ENCODE measurements at regions not wholly inside any gene's neighbourhood (a gene's known extent, or its start where the extent isn't known, plus 50 kb on each side); places are given as distances from the start of the nearest gene placed in this dataset.

GRCh38 chr12:69117566-69118266 lies 121.7 kb upstream of the CPSF6 start:
- Mint-ChIP-seq H3K27ac (no peak overlapping the region), H3K36me3 (no peaks in the 10 kb centered on the region), H3K27me3 (no peaks in the 10 kb centered on the region), H3K4me3 (no peak overlapping the region), H3K4me1 (no peaks in the 10 kb centered on the region), H3K9me3 (no peaks in the 10 kb centered on the region)

DNA sequence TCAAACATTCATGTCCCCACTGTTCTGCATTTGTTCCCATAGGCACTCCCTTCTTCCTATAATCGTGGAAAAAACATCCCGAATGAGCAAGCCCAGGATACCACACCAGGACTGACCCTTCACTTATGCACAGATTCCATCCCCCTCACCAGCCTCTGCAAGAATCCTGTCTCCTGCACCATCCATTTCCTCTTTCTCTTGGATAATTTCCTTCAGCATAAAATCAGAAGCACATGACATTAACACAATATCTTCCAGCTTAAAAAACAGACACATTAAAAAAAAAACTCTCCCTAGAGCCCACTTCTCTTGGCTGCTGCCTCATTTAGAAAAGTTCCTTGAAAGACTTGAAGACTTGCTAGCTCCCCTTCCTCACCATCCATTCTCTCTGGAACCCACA lies 120.9 kb upstream of the CPSF6 start:
- Mint-ChIP-seq H3K27me3 (no peaks in the 10 kb centered on the region), H3K4me3 (no peak overlapping the region), H3K4me1 (no peaks in the 10 kb centered on the region), H3K9me3 (no peaks in the 10 kb centered on the region), H3K27ac (no peak overlapping the region), H3K36me3 (no peaks in the 10 kb centered on the region)

DNA sequence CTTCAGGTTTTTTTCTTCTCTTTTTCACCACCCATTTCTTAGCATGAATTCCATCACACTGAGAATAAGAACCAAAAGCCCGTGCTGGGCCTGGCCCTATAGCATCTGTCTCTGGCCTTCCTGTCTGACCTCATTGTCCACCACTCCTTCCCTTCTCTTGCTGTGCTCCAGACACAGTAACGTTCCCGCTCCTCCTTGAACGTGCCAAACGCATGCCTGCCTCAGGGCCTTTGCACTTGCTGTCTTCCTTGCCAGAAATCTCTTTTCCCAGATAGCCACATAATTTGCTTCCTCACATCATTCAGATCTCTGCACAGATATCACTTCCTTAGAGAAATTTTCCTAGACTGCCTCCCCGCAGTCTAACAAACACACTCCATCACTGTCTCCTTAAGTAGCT lies 119.6 kb upstream of the CPSF6 start:
- Mint-ChIP-seq H3K27ac (no peak overlapping the region), H3K4me3 (no peak overlapping the region), H3K27me3 (no peaks in the 10 kb centered on the region), H3K36me3 (no peaks in the 10 kb centered on the region), H3K9me3 (no peaks in the 10 kb centered on the region), H3K4me1 (no peaks in the 10 kb centered on the region)

DNA sequence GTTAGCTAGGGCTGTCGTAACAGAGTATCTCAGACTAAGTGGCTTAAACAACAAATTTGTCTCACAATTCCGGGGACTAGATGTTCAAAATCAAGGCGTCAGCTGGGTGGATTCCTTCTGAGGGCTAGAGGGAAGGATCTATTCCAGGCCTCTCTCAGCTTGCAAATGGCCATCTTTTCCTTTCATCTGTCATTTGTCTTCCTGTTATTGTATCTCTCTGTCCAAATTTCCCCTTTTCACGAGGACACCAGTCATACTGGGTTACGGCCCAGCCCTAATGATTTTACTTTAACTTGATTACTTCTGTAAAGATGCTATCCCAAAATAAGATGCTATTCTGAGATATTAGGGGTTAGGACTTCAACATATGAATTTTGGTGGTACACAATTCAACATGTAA lies 119.0 kb upstream of the CPSF6 start:
- Mint-ChIP-seq H3K36me3 (no peaks in the 10 kb centered on the region), H3K4me1 (no peaks in the 10 kb centered on the region), H3K27ac (no peak overlapping the region)

GRCh38 chr12:69123311-69123710 lies 116.1 kb upstream of the CPSF6 start:
- Mint-ChIP-seq H3K9me3 (no peaks in the 10 kb centered on the region), H3K27ac (no peak overlapping the region), H3K4me3 (no peak overlapping the region), H3K27me3 (no peaks in the 10 kb centered on the region), H3K4me1 (no peaks in the 10 kb centered on the region), H3K36me3 (no peaks in the 10 kb centered on the region)

More for the DNA sequence above, 119.0 kb upstream of the CPSF6 start:
- H3K9me3 Mint-ChIP-seq: no peaks in the 10 kb centered on the region
- no peaks in the 10 kb centered on the region for H3K27me3 Mint-ChIP-seq
- no peak overlapping the region for H3K4me3 Mint-ChIP-seq

DNA sequence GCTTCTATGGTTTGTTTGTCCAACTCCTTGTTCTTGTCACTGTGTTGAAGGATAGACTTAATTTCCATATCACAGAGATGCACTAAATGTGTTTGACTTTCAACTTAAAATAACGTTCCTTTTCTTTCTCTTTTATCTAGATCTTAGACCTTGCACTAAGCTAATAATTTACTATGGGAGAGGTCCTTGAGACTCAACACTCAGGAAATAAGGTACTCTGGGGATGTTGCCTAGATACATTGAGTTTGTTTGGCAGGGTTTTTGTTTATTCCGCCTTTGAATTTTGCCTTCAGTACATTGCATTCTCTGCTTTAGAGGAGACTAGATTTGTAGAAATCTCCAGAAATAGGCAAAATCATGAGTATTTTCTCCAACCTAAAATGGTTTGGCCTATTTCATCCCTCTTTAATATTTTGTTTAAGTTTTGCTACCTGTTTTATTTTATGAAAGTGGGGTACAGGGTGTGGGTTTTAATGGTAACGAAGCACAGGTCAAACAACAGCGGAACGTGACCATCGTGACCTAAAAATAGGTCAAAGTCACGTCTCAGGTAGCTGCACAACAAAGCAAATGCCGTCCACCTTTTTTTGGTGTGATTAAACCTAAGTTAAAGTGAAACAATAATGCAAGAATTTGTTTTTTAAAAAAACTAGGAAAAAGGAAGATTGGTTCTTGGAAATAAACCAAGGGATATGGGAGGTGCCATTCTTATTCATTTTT lies 115.3 kb upstream of the CPSF6 start:
- H3K9me3 Mint-ChIP-seq: no peaks in the 10 kb centered on the region
- no peaks in the 10 kb centered on the region for H3K4me1 Mint-ChIP-seq
- no peak overlapping the region for H3K4me3 Mint-ChIP-seq
- H3K27me3 Mint-ChIP-seq: no peaks in the 10 kb centered on the region
- no peak overlapping the region for H3K27ac Mint-ChIP-seq
- no peaks in the 10 kb centered on the region for H3K36me3 Mint-ChIP-seq

DNA sequence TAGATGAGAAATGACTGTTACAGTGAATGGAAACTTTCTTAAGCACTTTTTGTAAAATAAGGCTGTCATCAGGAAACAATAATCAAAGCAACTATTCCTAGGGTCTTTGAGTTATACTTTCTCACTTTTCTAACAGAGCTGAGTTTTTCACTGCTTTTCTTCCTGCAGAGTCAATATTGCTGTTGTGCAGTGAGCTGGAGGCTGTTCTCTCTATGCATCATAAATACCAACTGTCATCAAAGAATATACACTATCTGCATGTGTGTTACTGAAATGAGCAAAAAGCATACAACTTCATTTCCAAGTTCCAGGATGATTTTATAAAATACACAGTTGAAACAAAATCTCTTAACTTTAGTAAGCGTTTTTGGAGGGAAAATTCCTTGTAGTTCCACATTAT lies 110.4 kb upstream of the CPSF6 start:
- Mint-ChIP-seq H3K9me3 (no peaks in the 10 kb centered on the region), H3K27ac (no peak overlapping the region), H3K36me3 (no peaks in the 10 kb centered on the region), H3K4me3 (no peak overlapping the region), H3K27me3 (no peaks in the 10 kb centered on the region), H3K4me1 (no peaks in the 10 kb centered on the region)

- Mint-ChIP-seq H3K27me3 (no peaks in the 10 kb centered on the region), H3K4me3 (no peak overlapping the region), H3K36me3 (no peaks in the 10 kb centered on the region), H3K27ac (no peak overlapping the region), H3K9me3 (no peaks in the 10 kb centered on the region), H3K4me1 (no peaks in the 10 kb centered on the region)
Measured at GRCh38 chr12:69129564-69129963, 109.8 kb upstream of the CPSF6 start.

- H3K36me3 Mint-ChIP-seq: no peaks in the 10 kb centered on the region
- H3K27ac Mint-ChIP-seq: no peak overlapping the region
- no peaks in the 10 kb centered on the region for H3K9me3 Mint-ChIP-seq
- H3K4me1 Mint-ChIP-seq: no peaks in the 10 kb centered on the region
- no peaks in the 10 kb centered on the region for H3K27me3 Mint-ChIP-seq
- H3K4me3 Mint-ChIP-seq: no peak overlapping the region
Measured at GRCh38 chr12:69130064-69130463, 109.3 kb upstream of the CPSF6 start.

DNA sequence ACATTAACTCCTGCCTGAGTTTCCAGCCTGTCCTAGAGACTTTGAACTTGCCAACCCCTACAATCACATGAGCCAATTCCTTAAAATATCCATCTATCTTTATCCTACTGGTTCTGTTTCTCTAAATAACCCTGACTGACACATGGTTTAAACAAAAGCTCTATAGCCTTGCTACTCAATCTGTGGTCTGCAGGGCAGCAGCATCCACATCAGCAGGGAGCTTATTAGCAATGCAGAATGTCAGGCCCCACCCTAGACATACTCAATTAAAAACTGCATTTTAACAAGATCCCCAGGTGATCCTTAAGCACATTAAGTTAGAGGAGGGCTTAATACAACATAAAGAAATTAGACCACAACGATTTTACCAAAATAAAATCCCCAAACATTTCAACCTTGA lies 108.3 kb upstream of the CPSF6 start:
- Mint-ChIP-seq H3K27ac (no peak overlapping the region), H3K4me3 (no peak overlapping the region), H3K36me3 (no peaks in the 10 kb centered on the region), H3K27me3 (no peaks in the 10 kb centered on the region), H3K4me1 (no peaks in the 10 kb centered on the region), H3K9me3 (no peaks in the 10 kb centered on the region)

GRCh38 chr12:69136931-69137613 lies 102.3 kb upstream of the CPSF6 start:
- Mint-ChIP-seq H3K9me3 (peaks cover 14% of the 10 kb centered on the region), H3K27me3 (peaks cover 13% of the 10 kb centered on the region), H3K4me1 (no peaks in the 10 kb centered on the region), H3K36me3 (peaks cover 13% of the 10 kb centered on the region), H3K27ac (no peak overlapping the region), H3K4me3 (no peak overlapping the region)

GRCh38 chr12:69141074-69141473 lies 98.3 kb upstream of the CPSF6 start:
- H3K36me3 Mint-ChIP-seq: peaks cover 13% of the 10 kb centered on the region
- peaks cover 14% of the 10 kb centered on the region for H3K9me3 Mint-ChIP-seq
- no peaks in the 10 kb centered on the region for H3K4me1 Mint-ChIP-seq
- peaks cover 13% of the 10 kb centered on the region for H3K27me3 Mint-ChIP-seq
- H3K27ac Mint-ChIP-seq: no peak overlapping the region
- no peak overlapping the region for H3K4me3 Mint-ChIP-seq

DNA sequence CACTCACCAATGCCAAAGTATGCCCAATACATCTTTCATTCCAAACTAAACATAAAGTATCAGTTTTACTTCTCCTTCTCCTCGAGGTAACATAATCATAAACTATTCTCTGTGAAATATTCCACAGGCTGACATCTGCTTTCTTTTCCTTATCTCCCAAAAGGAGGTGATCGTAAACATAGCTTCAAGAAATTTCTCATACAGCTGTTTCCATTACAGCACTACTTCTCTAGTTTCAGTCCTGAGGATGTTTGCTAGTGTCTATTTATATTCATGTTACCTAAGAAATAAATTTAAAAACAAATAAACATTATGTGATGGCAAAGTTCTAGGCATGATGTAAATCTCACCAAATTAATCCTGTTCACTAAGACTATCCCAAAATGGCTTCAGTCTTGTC lies 90.1 kb upstream of the CPSF6 start:
- H3K27ac Mint-ChIP-seq: no peak overlapping the region
- H3K36me3 Mint-ChIP-seq: no peaks in the 10 kb centered on the region
- peaks cover 11% of the 10 kb centered on the region for H3K4me1 Mint-ChIP-seq
- H3K27me3 Mint-ChIP-seq: no peaks in the 10 kb centered on the region
- H3K4me3 Mint-ChIP-seq: no peak overlapping the region
- no peaks in the 10 kb centered on the region for H3K9me3 Mint-ChIP-seq

GRCh38 chr12:69150083-69150795 lies 89.1 kb upstream of the CPSF6 start:
- Mint-ChIP-seq H3K9me3 (no peaks in the 10 kb centered on the region), H3K36me3 (no peaks in the 10 kb centered on the region), H3K4me3 (no peak overlapping the region), H3K27ac (peak overlapping the region; percentile 44), H3K27me3 (no peaks in the 10 kb centered on the region), H3K4me1 (peaks cover 21% of the 10 kb centered on the region)

GRCh38 chr12:69150796-69151127 lies 88.6 kb upstream of the CPSF6 start:
- Mint-ChIP-seq H3K4me3 (no peak overlapping the region), H3K27me3 (no peaks in the 10 kb centered on the region), H3K4me1 (peaks cover 21% of the 10 kb centered on the region), H3K9me3 (no peaks in the 10 kb centered on the region), H3K36me3 (no peaks in the 10 kb centered on the region), H3K27ac (no peak overlapping the region)

GRCh38 chr12:69151254-69151764 lies 88.1 kb upstream of the CPSF6 start:
- H3K4me1 Mint-ChIP-seq: peaks cover 21% of the 10 kb centered on the region
- H3K4me3 Mint-ChIP-seq: no peak overlapping the region
- H3K36me3 Mint-ChIP-seq: no peaks in the 10 kb centered on the region
- H3K27ac Mint-ChIP-seq: no peak overlapping the region
- H3K9me3 Mint-ChIP-seq: no peaks in the 10 kb centered on the region
- H3K27me3 Mint-ChIP-seq: no peaks in the 10 kb centered on the region

Measured in activated naive CD4-positive, alpha-beta T cell treated with anti-CD3 and anti-CD28 coated beads, Interleukin-2, amount 50 U/mL, for 24 hours (primary cell).